Duodenal mucosa (tissue), 2 donors: ENCODE measurements at regions not wholly inside any gene's neighbourhood (a gene's known extent, or its start where the extent isn't known, plus 50 kb on each side); places are given as distances from the start of the nearest gene placed in this dataset.

Experiments
- H3K27ac ChIP-seq: one replicate; pipeline ENCODE4 v1.7.0; 2013; ENCODE audit warnings: low read depth, low read length
- H3K27me3 ChIP-seq, 2 donors: one replicate each; pipeline ENCODE4 v1.7.0; 2013; ENCODE audit warnings: low read length in 2 of 2, control low read depth in 1 of 2; ENCODE audit not compliant: insufficient read depth in 2 of 2, control insufficient read depth in 1 of 2
- H3K36me3 ChIP-seq, 2 donors: one replicate each; pipeline ENCODE4 v1.7.0; 2013; ENCODE audit warnings: low read length in 2 of 2, control low read depth in 1 of 2; ENCODE audit not compliant: insufficient read depth in 2 of 2, control insufficient read depth in 1 of 2
- H3K4me1 ChIP-seq, 2 donors: one replicate each; pipeline ENCODE4 v1.7.0; 2013; ENCODE audit warnings: low read length in 2 of 2, control low read depth in 1 of 2; ENCODE audit not compliant: insufficient read depth in 2 of 2, control insufficient read depth in 1 of 2
- H3K4me3 ChIP-seq, 2 donors: one replicate each; pipeline ENCODE4 v1.7.0; 2013; ENCODE audit warnings: low read length in 2 of 2, low read depth in 1 of 2
- H3K9ac ChIP-seq, 2 donors: one replicate each; pipeline ENCODE4 v1.7.0; 2013; ENCODE audit warnings: low read length in 2 of 2, low read depth in 1 of 2
- H3K9me3 ChIP-seq, 2 donors: one replicate each; pipeline ENCODE4 v1.7.0; 2013; ENCODE audit warnings: low read length in 2 of 2, control low read depth in 1 of 2; ENCODE audit not compliant: control insufficient read depth in 1 of 2

DNA sequence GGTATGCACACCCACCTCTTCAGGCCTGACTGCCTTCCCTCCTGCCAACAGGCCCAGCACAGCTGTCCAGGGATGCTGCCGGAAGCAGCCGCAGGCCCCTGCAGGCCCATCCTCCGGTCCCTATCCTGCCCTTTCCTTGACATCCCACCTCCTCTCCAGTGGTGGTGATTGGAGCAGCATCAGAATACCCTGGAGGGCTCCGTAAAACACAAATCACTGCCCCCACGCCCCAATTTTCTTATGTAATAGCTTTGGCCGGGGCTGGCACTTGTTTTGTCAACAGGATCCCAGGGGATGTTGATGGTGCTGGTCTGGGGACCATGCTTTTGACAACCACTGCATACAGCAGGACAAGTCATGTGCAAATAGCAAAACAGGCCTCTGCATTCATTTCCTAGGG is 274.5 kb downstream of the GADD45G start:
- Histone ChIP-seq H3K9me3 (no peaks in the 10 kb centered on the region), H3K27ac (no peak overlapping the region), H3K36me3 (no peaks in the 10 kb centered on the region), H3K4me3 (no peak overlapping the region), H3K4me1 (peaks cover 3 to 20% of the 10 kb centered on the region in 2 donors), H3K27me3 (no peaks in the 10 kb centered on the region), H3K9ac (no peak overlapping the region)

GRCh38 chr9:89879701-89880100 is 274.9 kb downstream of the GADD45G start:
- Histone ChIP-seq H3K9ac (no peak overlapping the region), H3K9me3 (no peaks in the 10 kb centered on the region), H3K27me3 (no peaks in the 10 kb centered on the region), H3K36me3 (no peaks in the 10 kb centered on the region), H3K4me3 (no peak overlapping the region), H3K4me1 (peaks cover 0 to 17% of the 10 kb centered on the region in 2 donors), H3K27ac (no peak overlapping the region)

DNA sequence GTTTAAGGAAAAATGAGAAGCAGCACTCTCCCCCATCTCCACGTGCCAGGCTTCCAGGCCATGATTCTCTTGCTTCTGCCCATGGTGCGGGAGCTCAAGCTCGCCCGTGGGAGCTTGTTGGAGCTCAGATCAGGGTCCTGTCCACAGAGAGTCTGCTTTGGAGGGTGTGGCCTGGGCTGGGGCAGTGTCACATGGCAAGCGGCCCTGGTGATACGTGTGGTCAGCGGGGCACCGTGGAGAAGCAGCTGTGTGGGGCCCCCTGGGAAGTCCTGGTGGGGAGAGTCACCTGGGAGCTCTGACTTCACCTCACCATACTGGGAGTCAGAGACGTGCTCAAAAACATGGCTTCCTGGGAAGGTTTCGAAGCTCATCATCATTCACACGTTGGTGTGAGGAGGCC is 275.3 kb downstream of the GADD45G start:
- H3K27me3 ChIP-seq = no peaks in the 10 kb centered on the region
- peaks cover 0 to 15% of the 10 kb centered on the region in 2 donors for H3K4me1 ChIP-seq
- H3K4me3 ChIP-seq = no peak overlapping the region
- no peaks in the 10 kb centered on the region for H3K9me3 ChIP-seq
- H3K36me3 ChIP-seq = no peaks in the 10 kb centered on the region
- no peak overlapping the region for H3K9ac ChIP-seq
- no peak overlapping the region for H3K27ac ChIP-seq

GRCh38 chr9:89880721-89881120 is 275.9 kb downstream of the GADD45G start:
- Histone ChIP-seq H3K36me3 (no peaks in the 10 kb centered on the region), H3K4me3 (no peak overlapping the region), H3K4me1 (peaks cover 0 to 10% of the 10 kb centered on the region in 2 donors), H3K27ac (no peak overlapping the region), H3K9me3 (no peaks in the 10 kb centered on the region), H3K27me3 (no peaks in the 10 kb centered on the region), H3K9ac (no peak overlapping the region)

DNA sequence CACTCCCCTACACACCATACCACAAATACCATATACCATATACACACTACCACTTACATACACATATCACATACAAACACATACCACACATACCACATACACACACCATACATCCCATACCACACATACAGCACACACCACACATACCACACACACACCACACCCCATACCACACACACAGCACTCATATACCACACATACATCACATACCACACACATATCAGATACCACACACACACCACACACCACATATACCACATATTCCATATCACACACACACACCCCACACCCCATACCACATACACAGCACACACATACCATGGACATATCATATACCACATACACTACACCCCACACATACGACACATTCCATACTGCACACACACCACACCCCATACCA is 276.6 kb downstream of the GADD45G start:
- Histone ChIP-seq H3K4me3 (no peak overlapping the region), H3K4me1 (peaks cover 0 to 10% of the 10 kb centered on the region in 2 donors), H3K27me3 (no peaks in the 10 kb centered on the region), H3K27ac (no peak overlapping the region), H3K36me3 (no peaks in the 10 kb centered on the region), H3K9ac (no peak overlapping the region), H3K9me3 (no peaks in the 10 kb centered on the region)

GRCh38 chr9:89882930-89883361 is 278.1 kb downstream of the GADD45G start:
- no peaks in the 10 kb centered on the region for H3K36me3 ChIP-seq
- H3K9me3 ChIP-seq = no peaks in the 10 kb centered on the region
- no peak overlapping the region for H3K9ac ChIP-seq
- H3K4me1 ChIP-seq = peaks cover 0 to 10% of the 10 kb centered on the region in 2 donors
- H3K4me3 ChIP-seq = no peak overlapping the region
- H3K27ac ChIP-seq = no peak overlapping the region
- H3K27me3 ChIP-seq = no peaks in the 10 kb centered on the region

GRCh38 chr9:89883401-89884341 is 278.9 kb downstream of the GADD45G start:
- Histone ChIP-seq H3K9me3 (no peaks in the 10 kb centered on the region), H3K4me1 (peaks cover 0 to 9% of the 10 kb centered on the region in 2 donors), H3K4me3 (no peak overlapping the region), H3K27ac (no peak overlapping the region), H3K9ac (no peak overlapping the region), H3K27me3 (no peaks in the 10 kb centered on the region), H3K36me3 (no peaks in the 10 kb centered on the region)

- no peaks in the 10 kb centered on the region for H3K36me3 ChIP-seq
- no peak overlapping the region for H3K4me3 ChIP-seq
- no peak overlapping the region for H3K27ac ChIP-seq
- H3K9ac ChIP-seq = no peak overlapping the region
- no peaks in the 10 kb centered on the region for H3K27me3 ChIP-seq
- no peaks in the 10 kb centered on the region for H3K9me3 ChIP-seq
- peaks cover 0 to under 1% of the 10 kb centered on the region in 2 donors for H3K4me1 ChIP-seq
Measured at GRCh38 chr9:89884356-89885083, 279.7 kb downstream of the GADD45G start.

DNA sequence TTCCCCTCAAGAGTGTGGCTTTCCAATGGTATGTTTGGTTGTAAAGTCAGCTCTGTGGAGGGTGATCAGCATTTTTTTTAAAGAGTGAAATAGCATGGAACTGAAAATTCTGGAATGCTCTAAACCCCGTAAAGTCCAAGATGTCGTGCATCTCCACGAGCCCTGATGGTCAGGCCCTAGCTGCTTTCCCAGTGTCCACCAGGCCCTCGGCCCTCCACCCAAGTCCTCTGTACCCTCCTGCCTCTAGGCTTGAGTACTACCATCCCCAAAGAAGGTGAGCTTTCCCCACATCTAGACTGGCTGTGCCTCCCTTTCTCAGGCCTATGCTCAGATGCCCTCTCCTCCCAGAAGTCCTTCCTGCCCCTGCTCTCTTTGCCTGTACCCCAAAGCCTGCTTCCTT is 280.3 kb downstream of the GADD45G start:
- Histone ChIP-seq H3K27ac (no peak overlapping the region), H3K4me3 (no peak overlapping the region), H3K36me3 (no peaks in the 10 kb centered on the region), H3K9ac (no peak overlapping the region), H3K27me3 (no peaks in the 10 kb centered on the region), H3K9me3 (no peaks in the 10 kb centered on the region), H3K4me1 (no peaks in the 10 kb centered on the region)

DNA sequence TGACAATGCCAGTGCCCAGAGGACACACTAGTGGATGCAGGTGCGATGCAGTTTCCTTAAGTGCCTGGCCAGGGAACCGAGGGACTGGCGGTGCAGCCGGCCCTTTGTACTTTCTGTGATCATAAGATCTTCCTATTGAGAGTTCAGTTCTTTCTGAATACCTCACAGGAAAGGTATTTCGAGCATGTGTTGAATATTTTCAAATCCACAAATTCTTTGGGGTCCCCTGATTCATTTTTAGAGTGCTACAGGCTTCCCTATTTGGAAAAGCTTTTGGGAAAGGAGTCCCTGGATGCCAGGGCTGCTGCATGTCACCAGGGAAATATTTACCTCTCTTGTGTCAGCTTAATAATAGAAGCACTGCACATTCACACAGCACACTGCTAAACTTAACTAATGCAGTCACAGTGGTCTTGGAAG is 281.5 kb downstream of the GADD45G start:
- H3K36me3 ChIP-seq = no peaks in the 10 kb centered on the region
- no peaks in the 10 kb centered on the region for H3K27me3 ChIP-seq
- H3K9ac ChIP-seq = no peak overlapping the region
- H3K9me3 ChIP-seq = no peaks in the 10 kb centered on the region
- H3K27ac ChIP-seq = no peak overlapping the region
- no peak overlapping the region for H3K4me3 ChIP-seq
- peaks cover 1% of the 10 kb centered on the region in 2 donors for H3K4me1 ChIP-seq
